ENCODE measurements at regions not wholly inside any gene's neighbourhood (a gene's known extent, or its start where the extent isn't known, plus 50 kb on each side); places are given as distances from the start of the nearest gene placed in this dataset.

- Histone ChIP-seq H2AFZ (ENCODE audit: low read depth, low read length, severe bottlenecking) (peak overlapping the region; percentile 13), H3K36me3 (ENCODE audit: low read length) (no peaks in the 10 kb centered on the region), H3K79me2 (ENCODE audit: insufficient read depth, low read length) (no peaks in the 10 kb centered on the region), H3K9ac (ENCODE audit: low read length) (peak overlapping the region; percentile 18; the same call in 1 of the 2 replicates), H3K27me3 (ENCODE audit: low read length) (no peaks in the 10 kb centered on the region), H3K4me2 (ENCODE audit: low read depth, low read length, poor library complexity, severe bottlenecking) (peak overlapping the region; percentile 41), H3K27ac (ENCODE audit: low read depth, low read length) (no peak overlapping the region), H3F3A (ENCODE audit: insufficient read depth) (no peaks in the 10 kb centered on the region), H4K20me1 (ENCODE audit: low read depth, low read length) (no peaks in the 10 kb centered on the region), H3K9me3 (ENCODE audit: insufficient read depth, low read length) (no peaks in the 10 kb centered on the region), H3K4me3 (ENCODE audit: insufficient read depth, low read length, poor library complexity, severe bottlenecking) (peak overlapping the region; percentile 11), H3K9me2 (replicated peaks; ENCODE audit: insufficient read depth, low read length) (no peaks in the 10 kb centered on the region)
- no peak for TF ChIP-seq EZH2phosphoT487 (conservative IDR thresholded peaks at IDR 0.05; ENCODE audit: low read length)
- TF ChIP-seq CTCF (IDR thresholded peaks at IDR 0.05; ENCODE audit: insufficient read depth, low read length, poor library complexity, severe bottlenecking): no peak
Observed at GRCh38 chr2:143936848-143937722, 582.8 kb downstream of the ZEB2 start.

- Histone ChIP-seq H3K27ac (ENCODE audit: low read depth, low read length) (no peak overlapping the region), H3K79me2 (ENCODE audit: insufficient read depth, low read length) (no peaks in the 10 kb centered on the region), H3K9me3 (ENCODE audit: insufficient read depth, low read length) (no peaks in the 10 kb centered on the region), H3F3A (ENCODE audit: insufficient read depth) (no peaks in the 10 kb centered on the region), H3K36me3 (ENCODE audit: low read length) (no peaks in the 10 kb centered on the region), H3K4me2 (ENCODE audit: low read depth, low read length, poor library complexity, severe bottlenecking) (peak overlapping the region; percentile 41), H4K20me1 (ENCODE audit: low read depth, low read length) (no peaks in the 10 kb centered on the region), H2AFZ (ENCODE audit: low read depth, low read length, severe bottlenecking) (peak overlapping the region; percentile 13), H3K27me3 (ENCODE audit: low read length) (no peaks in the 10 kb centered on the region), H3K9ac (ENCODE audit: low read length) (no peak overlapping the region), H3K9me2 (replicated peaks; ENCODE audit: insufficient read depth, low read length) (no peaks in the 10 kb centered on the region), H3K4me3 (ENCODE audit: insufficient read depth, low read length, poor library complexity, severe bottlenecking) (no peak overlapping the region)
- no peak for TF ChIP-seq EZH2phosphoT487 (conservative IDR thresholded peaks at IDR 0.05; ENCODE audit: low read length)
- no peak for TF ChIP-seq CTCF (IDR thresholded peaks at IDR 0.05; ENCODE audit: insufficient read depth, low read length, poor library complexity, severe bottlenecking)
Observed at GRCh38 chr2:143936538-143936847, 583.4 kb downstream of the ZEB2 start.

GRCh38 chr2:143935482-143935752, 584.5 kb downstream of the ZEB2 start:
- Histone ChIP-seq H3K9me3 (ENCODE audit: insufficient read depth, low read length) (no peaks in the 10 kb centered on the region), H3K79me2 (ENCODE audit: insufficient read depth, low read length) (no peaks in the 10 kb centered on the region), H3K27me3 (ENCODE audit: low read length) (no peaks in the 10 kb centered on the region), H3F3A (ENCODE audit: insufficient read depth) (no peaks in the 10 kb centered on the region), H3K36me3 (ENCODE audit: low read length) (no peaks in the 10 kb centered on the region), H4K20me1 (ENCODE audit: low read depth, low read length) (no peaks in the 10 kb centered on the region), H3K27ac (ENCODE audit: low read depth, low read length) (no peak overlapping the region), H2AFZ (ENCODE audit: low read depth, low read length, severe bottlenecking) (no peak overlapping the region), H3K9ac (ENCODE audit: low read length) (no peak overlapping the region), H3K4me2 (ENCODE audit: low read depth, low read length, poor library complexity, severe bottlenecking) (no peak overlapping the region), H3K4me3 (ENCODE audit: insufficient read depth, low read length, poor library complexity, severe bottlenecking) (no peak overlapping the region), H3K9me2 (replicated peaks; ENCODE audit: insufficient read depth, low read length) (no peaks in the 10 kb centered on the region)
- no peak for TF ChIP-seq CTCF (IDR thresholded peaks at IDR 0.05; ENCODE audit: insufficient read depth, low read length, poor library complexity, severe bottlenecking)
- no peak for TF ChIP-seq EZH2phosphoT487 (conservative IDR thresholded peaks at IDR 0.05; ENCODE audit: low read length)

All from SU-DHL-6 (cell line).